ENCODE measurements at regions not wholly inside any gene's neighbourhood (a gene's known extent, or its start where the extent isn't known, plus 50 kb on each side); places are given as distances from the start of the nearest gene placed in this dataset.

DNA sequence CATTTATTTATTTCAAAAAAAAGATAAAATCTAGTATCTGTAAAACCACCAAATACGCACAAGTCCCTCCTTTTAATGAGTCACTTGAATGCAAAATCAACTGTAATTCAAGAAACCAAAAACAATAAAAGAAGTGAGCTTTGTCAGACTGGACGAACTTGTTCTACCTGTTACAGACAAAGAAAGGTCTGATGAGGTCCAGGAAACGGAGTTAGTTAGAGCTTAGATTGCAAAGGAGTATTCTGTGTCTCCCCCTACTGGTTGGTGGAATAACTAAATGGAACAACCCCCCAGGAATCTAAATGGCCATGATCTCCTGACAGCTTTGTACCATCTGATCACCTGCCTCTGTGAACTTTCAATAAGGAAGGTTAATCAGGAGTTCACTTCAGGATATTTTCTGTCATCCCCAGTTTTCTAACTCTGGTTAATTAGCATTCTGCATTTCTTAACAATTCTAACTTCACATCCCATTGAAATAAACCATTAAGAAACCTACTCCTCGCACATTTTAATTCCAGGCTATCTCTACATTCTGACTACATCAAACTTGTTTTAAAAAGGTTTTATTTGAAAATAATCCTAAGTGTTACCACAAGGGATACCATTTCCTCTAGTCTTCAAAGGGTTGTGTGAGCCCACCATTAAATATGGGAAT, 333.0 kb upstream of the SATB1 start (continued):
- TF ChIP-seq ZNF696 (CRISPR knock-in tag; conservative IDR thresholded peaks at IDR 0.05) (no peak), RAD21 (CRISPR knock-in tag; conservative IDR thresholded peaks at IDR 0.05 in 1 of 2, IDR thresholded peaks at IDR 0.05 in 1 of 2) (peak; percentile 13 to 46; a peak in 3 of 4 replicates)
- TF ChIP-seq, protein P1, sequence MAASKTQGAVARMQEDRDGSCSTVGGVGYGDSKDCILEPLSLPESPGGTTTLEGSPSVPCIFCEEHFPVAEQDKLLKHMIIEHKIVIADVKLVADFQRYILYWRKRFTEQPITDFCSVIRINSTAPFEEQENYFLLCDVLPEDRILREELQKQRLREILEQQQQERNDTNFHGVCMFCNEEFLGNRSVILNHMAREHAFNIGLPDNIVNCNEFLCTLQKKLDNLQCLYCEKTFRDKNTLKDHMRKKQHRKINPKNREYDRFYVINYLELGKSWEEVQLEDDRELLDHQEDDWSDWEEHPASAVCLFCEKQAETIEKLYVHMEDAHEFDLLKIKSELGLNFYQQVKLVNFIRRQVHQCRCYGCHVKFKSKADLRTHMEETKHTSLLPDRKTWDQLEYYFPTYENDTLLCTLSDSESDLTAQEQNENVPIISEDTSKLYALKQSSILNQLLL (CRISPR knock-in tag; IDR thresholded peaks at IDR 0.05; ENCODE audit: borderline replicate concordance), result no peak

- Histone ChIP-seq H4K20me1 (replicated peaks; ENCODE audit: control insufficient read depth, insufficient read depth, low read length) (no peaks in the 10 kb centered on the region), H2AFZ (ENCODE audit: low read depth, low read length) (no peak overlapping the region), H3K4me2 (ENCODE audit: insufficient read depth, low read length) (no peak overlapping the region), H3K4me1 (replicated peaks in 1 of 2; ENCODE audit: control insufficient read depth in 2 of 2, insufficient read depth in 2 of 2, low read length in 2 of 2) (no peaks in the 10 kb centered on the region), H3K4me3 (no peak overlapping the region), H3K79me2 (ENCODE audit: control insufficient read depth, insufficient read depth, low read length) (no peaks in the 10 kb centered on the region), H3K27me3 (ENCODE audit: control insufficient read depth in 2 of 2, insufficient read depth in 2 of 2, low read length in 2 of 2) (no peaks in the 10 kb centered on the region), H3K36me3 (ENCODE audit: control insufficient read depth, insufficient read depth, low read length) (no peaks in the 10 kb centered on the region), H3K27ac (ENCODE audit: extremely low read depth, low read depth, low read length) (no peak overlapping the region), H3K9me1 (ENCODE audit: control insufficient read depth, insufficient read depth, low read length) (no peaks in the 10 kb centered on the region), H3K9ac (ENCODE audit: insufficient read depth in 1 of 2, low read depth in 2 of 2, low read length in 2 of 2) (no peak overlapping the region), H3K9me3 (replicated peaks; ENCODE audit: control insufficient read depth, insufficient read depth, low read depth, low read length) (no peaks in the 10 kb centered on the region)
- ATAC-seq (no peak), DNase-seq (ENCODE audit: extremely low read depth in 1 of 4, low spot score in 3 of 4) (no peak), FAIRE-seq (no peak)
- intact Hi-C loops (cut with micrococcal nuclease) (loop anchor here (10.0 kb wide), 1 partner anchor 863 kb away; no protein-coding TSS in a partner anchor), in situ Hi-C loops (cut with MboI) (no loop called here)
- ChIA-PET POLR2A (no interaction called here), CTCF (ENCODE audit: low intra/inter-chr PET ratio) (no interaction called here)
- WGBS (ENCODE audit: insufficient coverage, low coverage, missing lambda C conversion rate), result 6% methylated on average over 3 of the region's 3 CpGs
- BruUV-seq (replicated peaks), result no TSS peak
- no peak for TF ChIP-seq HDAC2 (IDR thresholded peaks at IDR 0.05)
- TF ChIP-seq ZNF518B (CRISPR knock-in tag; IDR thresholded peaks at IDR 0.05), result no peak
- TF ChIP-seq, protein P2, sequence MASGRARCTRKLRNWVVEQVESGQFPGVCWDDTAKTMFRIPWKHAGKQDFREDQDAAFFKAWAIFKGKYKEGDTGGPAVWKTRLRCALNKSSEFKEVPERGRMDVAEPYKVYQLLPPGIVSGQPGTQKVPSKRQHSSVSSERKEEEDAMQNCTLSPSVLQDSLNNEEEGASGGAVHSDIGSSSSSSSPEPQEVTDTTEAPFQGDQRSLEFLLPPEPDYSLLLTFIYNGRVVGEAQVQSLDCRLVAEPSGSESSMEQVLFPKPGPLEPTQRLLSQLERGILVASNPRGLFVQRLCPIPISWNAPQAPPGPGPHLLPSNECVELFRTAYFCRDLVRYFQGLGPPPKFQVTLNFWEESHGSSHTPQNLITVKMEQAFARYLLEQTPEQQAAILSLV (tag; IDR thresholded peaks at IDR 0.05), result no peak
- TF ChIP-seq HMGN3 (IDR thresholded peaks at IDR 0.05; ENCODE audit: borderline replicate concordance, extremely low read depth, insufficient read length, low read depth, low read length), result no peak
- TF ChIP-seq FOXA1 (IDR thresholded peaks at IDR 0.05; ENCODE audit: borderline replicate concordance), result no peak
- TF ChIP-seq HOXB6 (CRISPR knock-in tag; IDR thresholded peaks at IDR 0.05; ENCODE audit: borderline replicate concordance), result no peak
- no peak for TF ChIP-seq BACH1 (tag; IDR thresholded peaks at IDR 0.05)
- no peak for TF ChIP-seq ZSCAN32 (CRISPR knock-in tag; IDR thresholded peaks at IDR 0.05)
- no peak for TF ChIP-seq ZKSCAN3 (CRISPR knock-in tag; IDR thresholded peaks at IDR 0.05)
- TF ChIP-seq RFX1 (IDR thresholded peaks at IDR 0.05), result no peak
- no peak for TF ChIP-seq FIP1L1 (IDR thresholded peaks at IDR 0.05; ENCODE audit: low read depth, low read length, poor library complexity, severe bottlenecking)
- TF ChIP-seq ZNF696 (CRISPR knock-in tag; conservative IDR thresholded peaks at IDR 0.05), result no peak
- TF ChIP-seq COPS2 (conservative IDR thresholded peaks at IDR 0.05), result no peak
- TF ChIP-seq SOX6 (IDR thresholded peaks at IDR 0.05), result no peak
- no peak for TF ChIP-seq C11orf30 (IDR thresholded peaks at IDR 0.05; ENCODE audit: low read depth)
Measured at GRCh38 chr3:18757476-18757875, 332.3 kb upstream of the SATB1 start.

All from K562 (cell line).